ENCODE measurements at regions not wholly inside any gene's neighbourhood (a gene's known extent, or its start where the extent isn't known, plus 50 kb on each side); places are given as distances from the start of the nearest gene placed in this dataset.
"Not testable (repeated sequence)": the region's sequence is repeated elsewhere in the genome, so short reads cannot be mapped to it uniquely, and the experiment has no call there.

- no peak for DNase-seq
Measured at GRCh38 chr11:114949614-114950351, 271.5 kb downstream of the NXPE2 start.

GRCh38 chr11:114953039-114953438, 274.7 kb downstream of the NXPE2 start:
- no peak for DNase-seq

- DNase-seq: no peak
Measured at GRCh38 chr11:114955923-114956322, 277.6 kb downstream of the NXPE2 start.

- DNase-seq: no peak
Measured at GRCh38 chr11:114956566-114956965, 278.2 kb downstream of the NXPE2 start.

- no peak for DNase-seq
Measured at GRCh38 chr11:114959953-114960505, 281.7 kb downstream of the NXPE2 start.

- DNase-seq: not testable (repeated sequence)
Measured at GRCh38 chr11:114960819-114961218, 282.5 kb downstream of the NXPE2 start.

GRCh38 chr11:114964676-114965214, 286.4 kb downstream of the NXPE2 start:
- DNase-seq: no peak

GRCh38 chr11:114970927-114971645, 292.8 kb downstream of the NXPE2 start:
- no peak for DNase-seq

GRCh38 chr11:114972105-114972504, 293.8 kb downstream of the NXPE2 start:
- DNase-seq: no peak

GRCh38 chr11:114977651-114978050, 299.3 kb downstream of the NXPE2 start:
- no peak for DNase-seq

GRCh38 chr11:114982141-114982540, 303.8 kb downstream of the NXPE2 start:
- DNase-seq: no peak

GRCh38 chr11:114984611-114985163, 306.4 kb downstream of the NXPE2 start:
- no peak for DNase-seq

- DNase-seq: no peak
Measured at GRCh38 chr11:114986365-114986764, 308.0 kb downstream of the NXPE2 start.

- no peak for DNase-seq
Measured at GRCh38 chr11:114987186-114987760, 308.9 kb downstream of the NXPE2 start.

GRCh38 chr11:114988644-114989043, 310.3 kb downstream of the NXPE2 start:
- no peak for DNase-seq

- DNase-seq: no peak
Measured at GRCh38 chr11:114989536-114989935, 311.2 kb downstream of the NXPE2 start.

- no peak for DNase-seq
Measured at GRCh38 chr11:115005663-115006062, 327.3 kb downstream of the NXPE2 start.

GRCh38 chr11:115007851-115008250, 329.5 kb downstream of the NXPE2 start:
- no peak for DNase-seq

GRCh38 chr11:115008799-115009198, 330.5 kb downstream of the NXPE2 start:
- DNase-seq: no peak

- no peak for DNase-seq
Measured at GRCh38 chr11:115017529-115017928, 339.2 kb downstream of the NXPE2 start.

- DNase-seq: no peak
Measured at GRCh38 chr11:115030166-115030565, 351.8 kb downstream of the NXPE2 start.

GRCh38 chr11:115036406-115037180, 358.3 kb downstream of the NXPE2 start:
- DNase-seq: no peak
